ENCODE measurements at regions not wholly inside any gene's neighbourhood (a gene's known extent, or its start where the extent isn't known, plus 50 kb on each side); places are given as distances from the start of the nearest gene placed in this dataset.

GRCh38 chr4:13142726-13143125 is 341.4 kb downstream of the RAB28 start:
- Histone ChIP-seq H3K36me3 (no peaks in the 10 kb centered on the region), H3K4me3 (no peak overlapping the region), H3K4me1 (no peaks in the 10 kb centered on the region), H3K27ac (no peak overlapping the region), H3K9me3 (no peaks in the 10 kb centered on the region), H3K27me3 (no peaks in the 10 kb centered on the region)
- ATAC-seq (ENCODE audit: low FRiP score in 2 of 2) (no peak), DNase-seq (no peak)
- WGBS, 2 donors: 82% methylated on average over 4 of the region's 4 CpGs
- no peak for TF ChIP-seq POLR2AphosphoS5 (IDR thresholded peaks at IDR 0.05)
- no peak for TF ChIP-seq CTCF (IDR thresholded peaks at IDR 0.05)
- TF ChIP-seq EP300 (IDR thresholded peaks at IDR 0.05): no peak
- TF ChIP-seq POLR2A (IDR thresholded peaks at IDR 0.05): no peak

- Histone ChIP-seq H3K4me1 (no peaks in the 10 kb centered on the region), H3K4me3 (no peak overlapping the region), H3K27me3 (no peaks in the 10 kb centered on the region), H3K9me3 (no peaks in the 10 kb centered on the region), H3K27ac (no peak overlapping the region), H3K36me3 (no peaks in the 10 kb centered on the region)
- WGBS, 2 donors: 88 to 100% methylated on average over 1 of the region's 1 CpG
- ATAC-seq (ENCODE audit: low FRiP score in 2 of 2) (no peak), DNase-seq (no peak)
- TF ChIP-seq EP300 (IDR thresholded peaks at IDR 0.05) (no peak), POLR2A (IDR thresholded peaks at IDR 0.05) (no peak), POLR2AphosphoS5 (IDR thresholded peaks at IDR 0.05) (no peak), CTCF (IDR thresholded peaks at IDR 0.05) (no peak)
Observed at GRCh38 chr4:13142191-13142590, 341.9 kb downstream of the RAB28 start.

- Histone ChIP-seq H3K9me3 (no peaks in the 10 kb centered on the region), H3K4me3 (no peak overlapping the region), H3K36me3 (no peaks in the 10 kb centered on the region), H3K27me3 (no peaks in the 10 kb centered on the region), H3K27ac (no peak overlapping the region), H3K4me1 (no peaks in the 10 kb centered on the region)
- DNase-seq (no peak), ATAC-seq (ENCODE audit: low FRiP score in 2 of 2) (no peak)
- WGBS, 2 donors: 81 to 82% methylated on average over 2 of the region's 2 CpGs
- TF ChIP-seq EP300 (IDR thresholded peaks at IDR 0.05): no peak
- no peak for TF ChIP-seq POLR2A (IDR thresholded peaks at IDR 0.05)
- no peak for TF ChIP-seq POLR2AphosphoS5 (IDR thresholded peaks at IDR 0.05)
- no peak for TF ChIP-seq CTCF (IDR thresholded peaks at IDR 0.05)
Observed at GRCh38 chr4:13137390-13137789, 346.8 kb downstream of the RAB28 start.

DNA sequence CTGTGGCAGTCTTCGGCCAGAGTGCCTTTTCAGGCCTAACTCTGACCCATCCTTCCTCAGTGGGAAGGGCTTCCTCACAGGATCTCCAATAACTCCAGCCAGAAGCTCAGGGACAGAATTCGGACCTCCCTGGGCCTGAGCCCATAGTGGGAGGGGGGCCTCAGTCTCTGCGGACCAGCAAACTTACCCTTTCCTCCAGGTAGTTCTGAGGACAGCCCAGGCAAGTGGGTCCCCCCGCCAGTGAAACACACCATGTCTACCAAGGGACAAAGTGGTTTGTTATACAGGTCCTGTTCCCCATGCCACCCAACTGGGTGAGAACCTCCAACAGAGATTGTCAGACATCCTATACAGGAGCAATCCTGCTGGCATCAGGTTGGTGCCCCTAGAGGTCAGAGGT is 350.4 kb downstream of the RAB28 start:
- no peaks in the 10 kb centered on the region for H3K9me3 ChIP-seq
- no peaks in the 10 kb centered on the region for H3K27me3 ChIP-seq
- H3K4me3 ChIP-seq: no peak overlapping the region
- no peak for DNase-seq
- no peaks in the 10 kb centered on the region for H3K4me1 ChIP-seq
- no peak for ATAC-seq (ENCODE audit: low FRiP score in 2 of 2)
- 93 to 100% methylated on average over 1 to 4 of the region's 4 CpGs for WGBS, 2 donors
- no peak overlapping the region for H3K27ac ChIP-seq
- TF ChIP-seq POLR2AphosphoS5 (IDR thresholded peaks at IDR 0.05) (no peak), EP300 (IDR thresholded peaks at IDR 0.05) (no peak), CTCF (IDR thresholded peaks at IDR 0.05) (no peak), POLR2A (IDR thresholded peaks at IDR 0.05) (no peak)
- H3K36me3 ChIP-seq: no peaks in the 10 kb centered on the region

DNA sequence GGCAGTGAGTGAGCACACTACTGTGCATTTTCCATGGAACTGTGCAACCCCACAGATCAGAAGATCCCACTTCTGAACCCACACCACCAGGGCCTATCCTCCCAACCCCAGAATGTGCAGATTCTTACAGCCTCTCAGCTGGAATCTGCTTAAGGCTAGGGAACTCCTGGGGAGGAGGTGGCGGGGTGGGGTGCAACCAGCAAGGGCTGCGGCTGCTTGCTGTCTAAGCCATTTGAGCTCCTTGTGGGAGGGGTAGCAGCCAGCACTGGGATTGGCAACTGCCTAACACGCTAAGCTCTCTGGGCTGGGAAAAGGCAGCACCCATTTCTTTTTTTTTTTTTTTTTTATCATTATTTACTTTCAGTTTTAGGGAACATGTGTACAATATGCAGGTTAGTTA is 353.3 kb downstream of the RAB28 start:
- Histone ChIP-seq H3K27me3 (no peaks in the 10 kb centered on the region), H3K36me3 (no peaks in the 10 kb centered on the region), H3K4me3 (no peak overlapping the region), H3K9me3 (no peaks in the 10 kb centered on the region), H3K27ac (no peak overlapping the region), H3K4me1 (peaks cover 0 to 5% (median 1%) of the 10 kb centered on the region in 4 donors)
- TF ChIP-seq EP300 (IDR thresholded peaks at IDR 0.05) (no peak), CTCF (IDR thresholded peaks at IDR 0.05) (no peak), POLR2AphosphoS5 (IDR thresholded peaks at IDR 0.05) (no peak), POLR2A (IDR thresholded peaks at IDR 0.05) (no peak)
- 63 to 64% methylated on average over 3 of the region's 3 CpGs for whole genome bisulfite sequencing, 2 donors
- DNase-seq (no peak), ATAC-seq (ENCODE audit: low FRiP score in 2 of 2) (peak in 1 of 2 donors; percentile 16)
